Breast epithelium (tissue), 3 donors: ENCODE measurements at regions not wholly inside any gene's neighbourhood (a gene's known extent, or its start where the extent isn't known, plus 50 kb on each side); places are given as distances from the start of the nearest gene placed in this dataset.

ENCODE experiments used
- POLR2A ChIP-seq: fragments of 450-650 bp; IDR thresholded peaks from one replicate; pipeline ENCODE4 v1.6.1; 2016; ENCODE audit warnings: antibody characterized with exemption, mild to moderate bottlenecking, moderate library complexity
- TF ChIP-seq, protein P1 (sequence below), 3 donors: fragments of 450-650 bp; IDR thresholded peaks; one replicate each; pipeline ENCODE4 v1.5.1; 2016 to 2017; ENCODE audit warnings: antibody characterized with exemption in 3 of 3, mild to moderate bottlenecking in 3 of 3, moderate library complexity in 3 of 3

DNA sequence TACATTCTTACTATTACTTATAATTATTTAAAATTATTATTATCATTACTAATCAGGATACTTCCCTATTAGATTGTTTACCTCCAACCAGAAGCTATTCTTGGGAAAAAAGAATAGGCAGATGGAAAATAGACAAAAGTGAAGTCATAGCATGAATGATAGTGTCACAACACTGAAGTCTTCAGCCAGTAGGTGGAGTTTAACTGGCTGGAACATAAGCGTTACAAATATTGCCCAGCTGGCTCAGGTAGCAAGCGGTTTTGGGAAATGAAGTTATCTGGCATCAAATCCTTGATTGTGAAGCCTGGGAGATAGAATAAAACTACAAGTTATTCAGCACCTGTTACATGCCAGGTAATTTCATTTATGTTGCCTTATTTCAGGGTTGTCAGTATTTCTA, 762.9 kb downstream of the C12orf50 start:
- no peak for TF ChIP-seq POLR2A
- TF ChIP-seq, protein P1, sequence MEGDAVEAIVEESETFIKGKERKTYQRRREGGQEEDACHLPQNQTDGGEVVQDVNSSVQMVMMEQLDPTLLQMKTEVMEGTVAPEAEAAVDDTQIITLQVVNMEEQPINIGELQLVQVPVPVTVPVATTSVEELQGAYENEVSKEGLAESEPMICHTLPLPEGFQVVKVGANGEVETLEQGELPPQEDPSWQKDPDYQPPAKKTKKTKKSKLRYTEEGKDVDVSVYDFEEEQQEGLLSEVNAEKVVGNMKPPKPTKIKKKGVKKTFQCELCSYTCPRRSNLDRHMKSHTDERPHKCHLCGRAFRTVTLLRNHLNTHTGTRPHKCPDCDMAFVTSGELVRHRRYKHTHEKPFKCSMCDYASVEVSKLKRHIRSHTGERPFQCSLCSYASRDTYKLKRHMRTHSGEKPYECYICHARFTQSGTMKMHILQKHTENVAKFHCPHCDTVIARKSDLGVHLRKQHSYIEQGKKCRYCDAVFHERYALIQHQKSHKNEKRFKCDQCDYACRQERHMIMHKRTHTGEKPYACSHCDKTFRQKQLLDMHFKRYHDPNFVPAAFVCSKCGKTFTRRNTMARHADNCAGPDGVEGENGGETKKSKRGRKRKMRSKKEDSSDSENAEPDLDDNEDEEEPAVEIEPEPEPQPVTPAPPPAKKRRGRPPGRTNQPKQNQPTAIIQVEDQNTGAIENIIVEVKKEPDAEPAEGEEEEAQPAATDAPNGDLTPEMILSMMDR (IDR thresholded peaks at IDR 0.05) = no peak
